Heart right ventricle (tissue), 16 donors: ENCODE measurements at regions not wholly inside any gene's neighbourhood (a gene's known extent, or its start where the extent isn't known, plus 50 kb on each side); places are given as distances from the start of the nearest gene placed in this dataset.

ENCODE experiments used
- ATAC-seq, 8 donors: fragments of 200-7000 bp; cut with Tn5 transposase; one replicate each; pipeline ENCODE4 v1.9.1; 2020; ENCODE audit warnings: mild to moderate bottlenecking in 8 of 8, moderate library complexity in 8 of 8, moderate number of reproducible peaks in 1 of 8
- DNase-seq, 2 donors: peaks; one replicate each; pipeline ENCODE4 v3.0.0-alpha.2; 2020
- H3K27ac ChIP-seq, 10 donors: fragments of 200-600 bp; sonication (generic) in 2 of 10; one replicate each; pipeline versions ENCODE4 v1.5.0 to v1.8.0; 2020 to 2022; ENCODE audit warnings: mild to moderate bottlenecking in 3 of 10
- H3K27me3 ChIP-seq, 7 donors: fragments of 200-600 bp; one replicate each; pipeline ENCODE4 v1.8.0; 2021 to 2022; ENCODE audit warnings: mild to moderate bottlenecking in 2 of 7
- H3K36me3 ChIP-seq, 9 donors: fragments of 200-600 bp; sonication (generic) in 1 of 9; one replicate each; pipeline versions ENCODE4 v1.5.0 to v1.8.0; 2020 to 2022; ENCODE audit warnings: mild to moderate bottlenecking in 2 of 9
- H3K4me1 ChIP-seq, 9 donors: fragments of 200-600 bp; sonication (generic) in 1 of 9; one replicate each; pipeline versions ENCODE4 v1.5.0 to v1.8.0; 2020 to 2022; ENCODE audit warnings: mild to moderate bottlenecking in 4 of 9
- H3K4me3 ChIP-seq, 10 donors: fragments of 200-600 bp; sonication (generic) in 2 of 10; one replicate each; pipeline versions ENCODE4 v1.5.0 to v1.8.0; 2020 to 2022; ENCODE audit warnings: mild to moderate bottlenecking in 7 of 10, moderate library complexity in 2 of 10
- H3K9me3 ChIP-seq, 11 donors: fragments of 200-600 bp in 10 of 11; sonication (generic) in 2 of 11; one replicate each; pipeline versions ENCODE4 v1.5.0 to v1.8.0; 2013 to 2022; ENCODE audit warnings: mild to moderate bottlenecking in 2 of 11, control low read depth in 1 of 11, moderate library complexity in 1 of 11
- CTCF ChIP-seq, 9 donors: fragments of 200-600 bp; sonication (generic) in 2 of 9; IDR thresholded peaks; one replicate each; pipeline versions ENCODE4 v1.5.0 to v1.8.0; 2021 to 2022; ENCODE audit warnings: antibody characterized with exemption in 9 of 9, mild to moderate bottlenecking in 5 of 9, moderate library complexity in 1 of 9
- WGBS, 2 donors: extraction: QIAGEN DNeasy Blood & Tissue Kit; methylation state at CpG; one replicate each; pipeline ENCODE4 v1.1.7; 2013; ENCODE audit warnings: inconsistent platforms in 1 of 2; 5-methylcytosine and 5-hydroxymethylcytosine counted together
- intact Hi-C, 10 donors: fragments of 100-400 bp; cut with DNase I; formaldehyde crosslinking; loops; one replicate each; pipeline versions ENCODE4 v1.11.1 to v1.14.2; 2022
- donor health status: Arrhythmogenic right ventricular cardiomyopathy.
- donor health status: ischemic (EF 13 %, LVEDD 7.1; RV severe dilation, severe dysfunction).
- donor health status: healthy with polysubstance abuse.
- donor health status: DM: no; HTN: yes; CAD: no.
- donor health status: DM: no; HTN: no; CAD: no.
- donor health status: ischemic (EF 25% LVEDD 6.9; RV normal size, moderate dysfunction).
- donor health status: ischemic (EF 25% LVEDD 5.7; RV mildly dilated, moderate dysfunction).
- donor health status: healthy.
- donor health status: DM: yes; HTN: yes; CAD: no.
- donor health status: Ischemic cardiomyopathy.
- donor health status: ischemic (EF 35%, LVEDD 5.7; RV mildly dilated, moderate dysfunction).
- donor health status: nonischemic (EF 11% LVEDD 7.7; RV severe dilation, severe dysfunction).
- donor health status: DM: yes; HTN: yes; CAD: no.
- donor health status: PGD.
- donor health status: ischemic (EF 29% LVEDD 5.4; RV normal size, mild dysfunction).
- donor health status: nonischemic (EF 23%, LVEDD 6.1; RV moderate dilation, normal function).

- H3K27ac ChIP-seq: no peak overlapping the region
- 86 to 88% methylated on average over 11 of the region's 11 CpGs for WGBS, 2 donors
- DNase-seq: no peak
- TF ChIP-seq CTCF (IDR thresholded peaks at IDR 0.05): no peak
- H3K27me3 ChIP-seq: peaks cover 0 to 36% (median 11%) of the 10 kb centered on the region in 7 donors
- H3K9me3 ChIP-seq: peaks cover 0 to 11% (median 0%) of the 10 kb centered on the region in 11 donors
- no peaks in the 10 kb centered on the region for H3K36me3 ChIP-seq
- H3K4me3 ChIP-seq: no peak overlapping the region
- intact Hi-C loops: no loop called here
- H3K4me1 ChIP-seq: no peaks in the 10 kb centered on the region
- ATAC-seq: no peak
Measured at GRCh38 chr14:105836160-105836559, 309.8 kb downstream of the TMEM121 start.

GRCh38 chr14:105836730-105837129, 310.3 kb downstream of the TMEM121 start:
- Histone ChIP-seq H3K4me3 (no peak overlapping the region), H3K36me3 (no peaks in the 10 kb centered on the region), H3K4me1 (no peaks in the 10 kb centered on the region), H3K27ac (no peak overlapping the region), H3K27me3 (peaks cover 0 to 37% (median 11%) of the 10 kb centered on the region in 7 donors), H3K9me3 (peaks cover 0 to 11% (median 0%) of the 10 kb centered on the region in 11 donors)
- DNase-seq (no peak), ATAC-seq (no peak)
- WGBS, 2 donors: 71% methylated on average over 9 to 10 of the region's 10 CpGs
- no peak for TF ChIP-seq CTCF (IDR thresholded peaks at IDR 0.05)
- intact Hi-C loops: no loop called here

GRCh38 chr14:105837349-105838063, 311.1 kb downstream of the TMEM121 start:
- DNase-seq (no peak), ATAC-seq (no peak)
- Histone ChIP-seq H3K4me1 (no peaks in the 10 kb centered on the region), H3K36me3 (no peaks in the 10 kb centered on the region), H3K9me3 (peaks cover 0 to 8% (median 0%) of the 10 kb centered on the region in 11 donors), H3K4me3 (no peak overlapping the region), H3K27ac (no peak overlapping the region), H3K27me3 (peaks cover 0 to 31% (median 5%) of the 10 kb centered on the region in 7 donors)
- WGBS, 2 donors: 82 to 83% methylated on average over 20 of the region's 20 CpGs
- intact Hi-C loops: no loop called here
- no peak for TF ChIP-seq CTCF (IDR thresholded peaks at IDR 0.05)

- no peak for DNase-seq
- 85 to 86% methylated on average over 11 of the region's 11 CpGs for WGBS, 2 donors
- no peak overlapping the region for H3K27ac ChIP-seq
- peaks cover 0 to 28% (median 3%) of the 10 kb centered on the region in 7 donors for H3K27me3 ChIP-seq
- no peaks in the 10 kb centered on the region for H3K4me1 ChIP-seq
- peaks cover 0 to 2% (median 0%) of the 10 kb centered on the region in 11 donors for H3K9me3 ChIP-seq
- no peak for ATAC-seq
- no peak overlapping the region for H3K4me3 ChIP-seq
- TF ChIP-seq CTCF (IDR thresholded peaks at IDR 0.05): no peak
- H3K36me3 ChIP-seq: no peaks in the 10 kb centered on the region
- intact Hi-C loops: no loop called here
Measured at GRCh38 chr14:105838107-105838506, 311.7 kb downstream of the TMEM121 start.
